Stimulated activated CD8-positive, alpha-beta memory T cell treated with anti-CD3 and anti-CD28 coated beads, Interleukin-4, amount 100 ng/mL, for 48 hours (primary cell): ENCODE measurements at regions not wholly inside any gene's neighbourhood (a gene's known extent, or its start where the extent isn't known, plus 50 kb on each side); places are given as distances from the start of the nearest gene placed in this dataset.

Source experiments
- DNase-seq: peaks from one replicate; pipeline ENCODE4 v3.0.0-alpha.2; 2020

GRCh38 chr6:144739873-144740272 lies 454.7 kb downstream of the UTRN start:
- DNase-seq = no peak

GRCh38 chr6:144741659-144742058 lies 456.5 kb downstream of the UTRN start:
- no peak for DNase-seq

GRCh38 chr6:144742779-144743178 lies 457.6 kb downstream of the UTRN start:
- DNase-seq = no peak

GRCh38 chr6:144744720-144745119 lies 459.6 kb downstream of the UTRN start:
- no peak for DNase-seq

GRCh38 chr6:144745439-144745838 lies 460.3 kb downstream of the UTRN start:
- no peak for DNase-seq

- DNase-seq = no peak
Observed at GRCh38 chr6:144746902-144747469, 461.9 kb downstream of the UTRN start.

- no peak for DNase-seq
Observed at GRCh38 chr6:144749263-144749662, 464.1 kb downstream of the UTRN start.

GRCh38 chr6:144753023-144753705 lies 468.0 kb downstream of the UTRN start:
- DNase-seq = no peak

GRCh38 chr6:144756469-144756868 lies 471.3 kb downstream of the UTRN start:
- DNase-seq = no peak

GRCh38 chr6:144757299-144757698 lies 472.2 kb downstream of the UTRN start:
- DNase-seq = no peak

- DNase-seq = no peak
Observed at GRCh38 chr6:144757730-144758129, 472.6 kb downstream of the UTRN start.

- DNase-seq = no peak
Observed at GRCh38 chr6:144758602-144759001, 473.5 kb downstream of the UTRN start.

GRCh38 chr6:144762469-144762868 lies 477.3 kb downstream of the UTRN start:
- DNase-seq = no peak

GRCh38 chr6:144767051-144767450 lies 481.9 kb downstream of the UTRN start:
- no peak for DNase-seq

- no peak for DNase-seq
Observed at GRCh38 chr6:144768551-144769075, 483.5 kb downstream of the UTRN start.

GRCh38 chr6:144769142-144769541 lies 484.0 kb downstream of the UTRN start:
- no peak for DNase-seq

- DNase-seq = no peak
Observed at GRCh38 chr6:144776031-144776819, 491.1 kb downstream of the UTRN start.

- no peak for DNase-seq
Observed at GRCh38 chr6:144777249-144777648, 492.1 kb downstream of the UTRN start.

GRCh38 chr6:144778056-144778455 lies 492.9 kb downstream of the UTRN start:
- no peak for DNase-seq

GRCh38 chr6:144778773-144779492 lies 493.8 kb downstream of the UTRN start:
- DNase-seq = no peak

GRCh38 chr6:144781836-144782235 lies 496.7 kb downstream of the UTRN start:
- no peak for DNase-seq

GRCh38 chr6:144782634-144783033 lies 497.5 kb downstream of the UTRN start:
- peak; percentile 44 for DNase-seq

- no peak for DNase-seq
Observed at GRCh38 chr6:144785056-144785455, 499.9 kb downstream of the UTRN start.
